ENCODE measurements at regions not wholly inside any gene's neighbourhood (a gene's known extent, or its start where the extent isn't known, plus 50 kb on each side); places are given as distances from the start of the nearest gene placed in this dataset.

DNA sequence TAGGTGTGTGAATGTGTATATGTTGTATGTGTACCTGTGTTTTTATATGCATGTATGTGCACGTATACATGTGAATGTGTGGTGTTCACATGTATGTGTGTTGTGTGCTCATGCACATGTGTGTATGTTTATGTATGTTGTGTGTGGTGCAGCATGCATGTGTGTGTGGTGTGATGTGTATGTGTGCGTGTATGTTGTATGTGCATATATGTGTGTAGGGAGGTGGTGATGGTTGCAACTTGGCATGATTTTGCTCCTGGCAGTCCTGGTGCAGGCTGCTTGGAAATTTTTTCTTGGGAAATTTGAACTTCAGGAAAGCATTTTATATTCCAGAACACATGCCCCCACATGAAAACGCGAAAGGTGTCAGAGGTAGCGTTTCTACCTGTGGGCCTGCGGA lies 1177.8 kb downstream of the TBC1D22A start:
- TF ChIP-seq CTCF (conservative IDR thresholded peaks at IDR 0.05; ENCODE audit: low read depth, low read length) (no peak), EZH2 (IDR thresholded peaks at IDR 0.05; ENCODE audit: low read length, unreplicated experiment) (no peak)

All from PC-3 (cell line).